T1000 (cell line): ENCODE measurements at regions not wholly inside any gene's neighbourhood (a gene's known extent, or its start where the extent isn't known, plus 50 kb on each side); places are given as distances from the start of the nearest gene placed in this dataset.
"Not testable (repeated sequence)": the region's sequence is repeated elsewhere in the genome, so short reads cannot be mapped to it uniquely, and the experiment has no call there.

Experiments used
- DNase-seq: peaks from one replicate; lab custom pipeline; 2025; ENCODE audit warnings: mixed read lengths; lab: John Stamatoyannopoulos, UW

GRCh38 chr10:81444242-81444929 is 430.6 kb upstream of the NRG3 start:
- no peak for DNase-seq

- no peak for DNase-seq
These were observed 424.3 kb upstream of the NRG3 start for GRCh38 chr10:81450651-81451050.

- DNase-seq: no peak
These were observed 402.0 kb upstream of the NRG3 start for GRCh38 chr10:81472927-81473470.

- no peak for DNase-seq
These were observed 401.2 kb upstream of the NRG3 start for GRCh38 chr10:81473755-81474154.

- no peak for DNase-seq
These were observed 395.7 kb upstream of the NRG3 start for GRCh38 chr10:81479316-81479715.

GRCh38 chr10:81496626-81497025 is 378.4 kb upstream of the NRG3 start:
- no peak for DNase-seq

- DNase-seq: no peak
These were observed 376.9 kb upstream of the NRG3 start for GRCh38 chr10:81498011-81498551.

- DNase-seq: no peak
These were observed 372.2 kb upstream of the NRG3 start for GRCh38 chr10:81502677-81503359.

- not testable (repeated sequence) for DNase-seq
These were observed 369.2 kb upstream of the NRG3 start for GRCh38 chr10:81505777-81506176.

GRCh38 chr10:81514811-81515210 is 360.2 kb upstream of the NRG3 start:
- no peak for DNase-seq

- no peak for DNase-seq
These were observed 354.3 kb upstream of the NRG3 start for GRCh38 chr10:81520688-81521087.

GRCh38 chr10:81524467-81524866 is 350.5 kb upstream of the NRG3 start:
- DNase-seq: no peak

- DNase-seq: no peak
These were observed 342.6 kb upstream of the NRG3 start for GRCh38 chr10:81532403-81532802.

GRCh38 chr10:81534991-81535390 is 340.0 kb upstream of the NRG3 start:
- no peak for DNase-seq

GRCh38 chr10:81541517-81541916 is 333.5 kb upstream of the NRG3 start:
- no peak for DNase-seq

- no peak for DNase-seq
These were observed 328.8 kb upstream of the NRG3 start for GRCh38 chr10:81546243-81546642.

- DNase-seq: no peak
These were observed 326.8 kb upstream of the NRG3 start for GRCh38 chr10:81548160-81548559.

- DNase-seq: no peak
These were observed 310.9 kb upstream of the NRG3 start for GRCh38 chr10:81564143-81564542.

GRCh38 chr10:81569488-81569887 is 305.5 kb upstream of the NRG3 start:
- DNase-seq: no peak

- DNase-seq: no peak
These were observed 304.6 kb upstream of the NRG3 start for GRCh38 chr10:81570349-81570748.

- no peak for DNase-seq
These were observed 303.9 kb upstream of the NRG3 start for GRCh38 chr10:81570878-81571794.

GRCh38 chr10:81575036-81575435 is 300.0 kb upstream of the NRG3 start:
- no peak for DNase-seq
